AG04449 (cell line): ENCODE measurements at regions not wholly inside any gene's neighbourhood (a gene's known extent, or its start where the extent isn't known, plus 50 kb on each side); places are given as distances from the start of the nearest gene placed in this dataset.

Experiments
- CTCF ChIA-PET: fragments of 350-600 bp; formaldehyde crosslinking; extraction: SDS; loops from one replicate; lab custom pipeline; 2021; ENCODE audit warnings: antibody characterized with exemption; lab: Yijun Ruan, JAX
- POLR2A ChIA-PET: fragments of 400-600, 350-600 bp; formaldehyde crosslinking; extraction: SDS; loops from one replicate; lab custom pipeline; 2020; ENCODE audit warnings: antibody characterized with exemption, inconsistent platforms; lab: Yijun Ruan, JAX
- DNase-seq: peaks from one replicate; pipeline ENCODE4 v3.0.0-alpha.2; 2010; ENCODE audit warnings: low read depth, low spot score
- H3K4me3 ChIP-seq: 2 replicates; pipeline ENCODE4 v1.5.1; 2011; ENCODE audit warnings: low read depth, mild to moderate bottlenecking, control low read depth, low read length
- TF ChIP-seq, protein P1 (sequence below): IDR thresholded peaks from one replicate; pipeline ENCODE4 v1.5.1; 2011; ENCODE audit warnings: mild to moderate bottlenecking, moderate library complexity, low read length, control low read depth, inconsistent platforms; ENCODE audit not compliant: insufficient read depth; ENCODE audit errors: missing control alignments

GRCh38 chr12:5177096-5177495, 133.4 kb downstream of the KCNA5 start:
- ChIA-PET CTCF (interaction anchor here (1.0 to 1.6 kb wide), 3 partner anchors 247 to 471 kb away, joined by 3 to 5 read pairs (median 3); no protein-coding TSS in a partner anchor), POLR2A (no interaction called here)
- no peak for DNase-seq
- TF ChIP-seq, protein P1, sequence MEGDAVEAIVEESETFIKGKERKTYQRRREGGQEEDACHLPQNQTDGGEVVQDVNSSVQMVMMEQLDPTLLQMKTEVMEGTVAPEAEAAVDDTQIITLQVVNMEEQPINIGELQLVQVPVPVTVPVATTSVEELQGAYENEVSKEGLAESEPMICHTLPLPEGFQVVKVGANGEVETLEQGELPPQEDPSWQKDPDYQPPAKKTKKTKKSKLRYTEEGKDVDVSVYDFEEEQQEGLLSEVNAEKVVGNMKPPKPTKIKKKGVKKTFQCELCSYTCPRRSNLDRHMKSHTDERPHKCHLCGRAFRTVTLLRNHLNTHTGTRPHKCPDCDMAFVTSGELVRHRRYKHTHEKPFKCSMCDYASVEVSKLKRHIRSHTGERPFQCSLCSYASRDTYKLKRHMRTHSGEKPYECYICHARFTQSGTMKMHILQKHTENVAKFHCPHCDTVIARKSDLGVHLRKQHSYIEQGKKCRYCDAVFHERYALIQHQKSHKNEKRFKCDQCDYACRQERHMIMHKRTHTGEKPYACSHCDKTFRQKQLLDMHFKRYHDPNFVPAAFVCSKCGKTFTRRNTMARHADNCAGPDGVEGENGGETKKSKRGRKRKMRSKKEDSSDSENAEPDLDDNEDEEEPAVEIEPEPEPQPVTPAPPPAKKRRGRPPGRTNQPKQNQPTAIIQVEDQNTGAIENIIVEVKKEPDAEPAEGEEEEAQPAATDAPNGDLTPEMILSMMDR, result no peak
- no peak overlapping the region for H3K4me3 ChIP-seq

- H3K4me3 ChIP-seq, result no peak overlapping the region
- POLR2A ChIA-PET, result no interaction called here
- DNase-seq, result no peak
- CTCF ChIA-PET, result interaction anchor here (1.0 to 1.6 kb wide), 2 partner anchors 250 to 470 kb away, joined by 3 to 5 read pairs; no protein-coding TSS in a partner anchor
- TF ChIP-seq, protein P1, result no peak
Measured at GRCh38 chr12:5177731-5178130, 134.1 kb downstream of the KCNA5 start.

GRCh38 chr12:5178571-5178970, 134.9 kb downstream of the KCNA5 start:
- TF ChIP-seq, protein P1, result no peak
- ChIA-PET POLR2A (no interaction called here), CTCF (no interaction called here)
- no peak for DNase-seq
- no peak overlapping the region for H3K4me3 ChIP-seq

DNA sequence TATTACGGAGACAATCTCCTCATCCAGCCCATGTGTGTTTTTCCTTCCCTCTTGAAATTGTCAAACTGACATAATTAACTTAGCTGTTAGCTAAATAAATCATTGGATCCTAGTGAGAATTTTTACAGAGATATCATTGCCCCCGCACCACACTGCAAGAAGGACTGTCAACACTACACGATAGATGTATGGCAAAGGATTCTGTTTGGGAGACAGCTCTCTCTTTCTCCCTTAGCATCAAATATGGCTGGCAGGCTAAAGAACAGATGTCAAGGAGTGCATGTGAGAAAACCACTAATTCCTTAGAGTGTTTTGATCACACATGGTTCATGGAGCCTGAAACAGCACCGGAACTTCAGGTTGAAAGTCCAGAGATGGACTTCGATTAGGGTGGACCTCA, 136.8 kb downstream of the KCNA5 start:
- ChIA-PET CTCF (interaction anchor here (1.0 kb wide), 1 partner anchor 9 kb away, joined by 4 read pairs; no protein-coding TSS in a partner anchor), POLR2A (no interaction called here)
- H3K4me3 ChIP-seq, result no peak overlapping the region

GRCh38 chr12:5184186-5184585, 140.5 kb downstream of the KCNA5 start:
- DNase-seq, result no peak
- TF ChIP-seq, protein P1, result no peak

More for the DNA sequence above, 136.8 kb downstream of the KCNA5 start:
- TF ChIP-seq, protein P1, result no peak
- no peak for DNase-seq

DNA sequence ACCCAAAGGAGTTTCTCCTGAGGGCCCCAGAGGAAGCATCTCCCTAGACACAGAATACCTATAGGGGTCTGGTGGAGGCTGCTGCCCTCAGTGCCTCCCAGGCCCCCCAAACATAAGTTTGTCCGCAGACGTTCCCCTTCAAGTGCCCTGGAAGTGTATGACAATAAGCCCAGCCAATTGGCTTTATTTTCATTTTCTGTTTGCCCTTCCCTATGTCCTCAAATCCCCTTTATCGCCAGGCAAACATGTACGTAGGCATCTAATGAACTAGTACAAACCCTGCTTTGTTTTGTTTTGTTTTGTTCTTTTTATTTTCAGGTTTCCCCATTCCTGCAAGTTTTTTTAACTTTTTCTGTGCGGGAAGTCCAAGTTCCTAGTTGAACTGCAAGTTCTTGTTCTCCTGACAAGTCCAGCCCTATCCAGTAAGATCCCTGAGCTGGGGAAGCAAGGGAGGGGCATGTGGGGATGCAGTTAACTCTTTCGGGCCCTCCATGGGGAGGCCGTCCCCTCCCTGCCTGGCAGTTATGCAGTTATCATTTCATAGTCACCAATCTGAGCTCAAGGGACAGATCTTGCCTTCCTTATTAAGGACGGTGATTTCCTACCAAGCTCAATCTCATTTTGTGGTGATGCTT, 141.9 kb downstream of the KCNA5 start:
- H3K4me3 ChIP-seq, result no peak overlapping the region
- ChIA-PET POLR2A (no interaction called here), CTCF (interaction anchor here (1.2 to 1.4 kb wide), 2 partner anchors 14 to 24 kb away, joined by 3 to 5 read pairs; no protein-coding TSS in a partner anchor)
- TF ChIP-seq, protein P1, result no peak
- no peak for DNase-seq

More at GRCh38 chr12:5184186-5184585, 140.5 kb downstream of the KCNA5 start:
- ChIA-PET CTCF (interaction anchor here (0.7 to 1.8 kb wide), 8 partner anchors 10 to 613 kb away, joined by 3 to 5 read pairs (median 3); no protein-coding TSS in a partner anchor), POLR2A (no interaction called here)
- no peak overlapping the region for H3K4me3 ChIP-seq
